HEK293T (cell line): ENCODE measurements at regions not wholly inside any gene's neighbourhood (a gene's known extent, or its start where the extent isn't known, plus 50 kb on each side); places are given as distances from the start of the nearest gene placed in this dataset.

Source experiments
- CTCF ChIA-PET: fragments of 350-600 bp; formaldehyde crosslinking; extraction: SDS; loops from one replicate; lab custom pipeline; 2021; ENCODE audit warnings: antibody characterized with exemption, inconsistent platforms; lab: Yijun Ruan, JAX
- POLR2A ChIA-PET: fragments of 350-600 bp; formaldehyde crosslinking; extraction: SDS; loops from one replicate; lab custom pipeline; 2020; ENCODE audit warnings: antibody characterized with exemption, inconsistent platforms; lab: Yijun Ruan, JAX
- DNase-seq: peaks from one replicate; pipeline ENCODE4 v3.0.0; 2012; ENCODE audit warnings: mixed read lengths; ENCODE audit errors: extremely low spot score
- ARNT ChIP-seq: fragments of 450-650 bp; IDR thresholded peaks from 2 replicates; pipeline ENCODE4 v1.6.1; 2017; ENCODE audit warnings: mild to moderate bottlenecking
- BHLHE40 ChIP-seq: fragments of 450-650 bp; IDR thresholded peaks from 2 replicates; pipeline ENCODE4 v1.6.1; 2016; ENCODE audit warnings: mild to moderate bottlenecking, moderate library complexity, borderline replicate concordance
- CTBP1 ChIP-seq: fragments of 450-650 bp; IDR thresholded peaks from 2 replicates; pipeline ENCODE4 v1.6.1; 2016; ENCODE audit warnings: borderline replicate concordance
- ELF4 ChIP-seq: fragments of 450-650 bp; IDR thresholded peaks from 2 replicates; pipeline ENCODE4 v1.6.1; 2017; ENCODE audit warnings: antibody characterized with exemption
- FOXA1 ChIP-seq: fragments of 450-650 bp; IDR thresholded peaks from 2 replicates; pipeline ENCODE4 v1.6.1; 2016; ENCODE audit warnings: mild to moderate bottlenecking
- FOXK2 ChIP-seq: fragments of 450-650 bp; IDR thresholded peaks from 2 replicates; pipeline ENCODE4 v1.6.1; 2016; ENCODE audit warnings: mild to moderate bottlenecking
- FOXM1 ChIP-seq: fragments of 450-650 bp; IDR thresholded peaks from 2 replicates; pipeline ENCODE4 v1.6.1; 2017; ENCODE audit warnings: mild to moderate bottlenecking, borderline replicate concordance
- HDGF ChIP-seq: fragments of 450-650 bp; IDR thresholded peaks from 2 replicates; pipeline ENCODE4 v1.6.1; 2017; ENCODE audit warnings: antibody characterized with exemption, borderline replicate concordance
- L3MBTL2 ChIP-seq: fragments of 450-650 bp; conservative IDR thresholded peaks from 2 replicates; pipeline ENCODE4 v1.6.1; 2016; ENCODE audit warnings: mild to moderate bottlenecking
- LEF1 ChIP-seq: fragments of 450-650 bp; IDR thresholded peaks from 2 replicates; pipeline ENCODE4 v1.6.1; 2017; ENCODE audit warnings: mild to moderate bottlenecking, borderline replicate concordance
- NFRKB ChIP-seq: fragments of 450-650 bp; IDR thresholded peaks from 2 replicates; pipeline ENCODE4 v1.6.1; 2016; ENCODE audit warnings: mild to moderate bottlenecking, moderate library complexity
- PKNOX1 ChIP-seq: fragments of 450-650 bp; IDR thresholded peaks from 2 replicates; pipeline ENCODE4 v1.6.1; 2016
- SP1 ChIP-seq: fragments of 450-650 bp; IDR thresholded peaks from 2 replicates; pipeline ENCODE4 v1.6.1; 2017
- SUZ12 ChIP-seq: fragments of 450-650 bp; IDR thresholded peaks from 2 replicates; pipeline ENCODE4 v1.6.1; 2016; ENCODE audit warnings: mild to moderate bottlenecking
- TARDBP ChIP-seq: fragments of 450-650 bp; IDR thresholded peaks from 2 replicates; pipeline ENCODE4 v1.6.1; 2016
- ZNF384 ChIP-seq: fragments of 450-650 bp; IDR thresholded peaks from 2 replicates; pipeline ENCODE4 v1.6.1; 2016

DNA sequence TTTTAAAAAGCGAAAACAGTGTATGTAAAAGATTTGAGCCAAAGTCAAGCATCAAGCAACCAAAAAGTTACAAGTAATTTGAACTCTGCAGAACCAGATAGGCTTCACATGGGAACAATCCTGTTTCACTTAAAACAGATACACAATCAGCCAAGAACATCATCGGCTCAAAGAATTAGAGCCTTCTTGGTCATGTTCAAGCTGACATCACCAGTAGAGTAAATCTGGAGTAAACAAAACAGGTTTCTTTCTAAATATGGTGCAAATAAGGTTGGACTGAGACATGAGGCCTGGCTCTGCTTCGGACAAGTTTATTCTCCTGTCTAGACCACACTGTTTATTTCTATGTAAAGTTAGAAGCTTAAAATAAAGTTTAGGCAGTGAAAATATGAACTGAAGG lies 116.0 kb downstream of the GMNC start:
- TF ChIP-seq HDGF (no peak), LEF1 (no peak), PKNOX1 (no peak), ELF4 (no peak), SP1 (no peak), FOXM1 (no peak), CTBP1 (no peak), L3MBTL2 (no peak), ARNT (no peak), NFRKB (no peak), TARDBP (no peak), FOXK2 (no peak), FOXA1 (no peak), SUZ12 (no peak)
- DNase-seq = no peak
- POLR2A ChIA-PET = no interaction called here
- CTCF ChIA-PET = no interaction called here

- POLR2A ChIA-PET = no interaction called here
These were observed 120.7 kb downstream of the GMNC start for GRCh38 chr3:190741788-190742187.

DNA sequence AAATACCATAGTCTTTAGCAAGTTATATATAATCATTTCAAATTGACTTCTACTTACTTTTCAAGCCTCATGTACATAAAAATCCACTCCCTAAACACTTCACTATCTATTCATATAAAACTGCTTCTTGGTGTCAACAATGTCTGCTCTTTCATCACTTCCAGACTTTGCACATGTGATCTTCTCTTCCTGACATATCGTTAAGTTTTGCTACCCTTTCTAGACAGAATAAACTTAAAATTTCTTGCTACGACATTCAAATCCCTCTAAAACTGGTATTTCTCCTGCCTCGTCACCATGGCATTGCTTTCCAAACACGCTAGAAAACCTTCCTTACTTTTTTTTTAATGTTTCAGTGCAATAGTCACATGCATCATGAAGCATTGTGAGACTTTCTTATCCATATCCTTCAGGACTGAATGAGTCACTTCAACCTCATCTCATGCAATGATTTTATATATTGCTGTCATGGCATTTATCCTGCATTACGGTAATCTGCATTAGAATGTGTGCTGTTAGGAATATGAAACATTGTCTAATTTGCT lies 122.8 kb downstream of the GMNC start:
- POLR2A ChIA-PET = no interaction called here

More at GRCh38 chr3:190741788-190742187, 120.7 kb downstream of the GMNC start:
- DNase-seq = no peak
- CTCF ChIA-PET = no interaction called here
- no peak for TF ChIP-seq LEF1
- no peak for TF ChIP-seq BHLHE40
- TF ChIP-seq HDGF = no peak
- no peak for TF ChIP-seq FOXK2
- no peak for TF ChIP-seq NFRKB
- TF ChIP-seq FOXM1 = no peak
- no peak for TF ChIP-seq CTBP1
- no peak for TF ChIP-seq SP1
- TF ChIP-seq L3MBTL2 = no peak
- no peak for TF ChIP-seq PKNOX1
- no peak for TF ChIP-seq ARNT
- TF ChIP-seq ZNF384 = no peak
- TF ChIP-seq FOXA1 = no peak
- TF ChIP-seq SUZ12 = no peak
- TF ChIP-seq ELF4 = no peak
- no peak for TF ChIP-seq TARDBP

GRCh38 chr3:190738636-190739155 lies 123.8 kb downstream of the GMNC start:
- ChIA-PET CTCF (interaction anchor here (1.1 kb wide), 1 partner anchor 42 kb away, joined by 3 read pairs; no protein-coding TSS in a partner anchor), POLR2A (no interaction called here)
- DNase-seq = no peak
- TF ChIP-seq L3MBTL2 = no peak
- TF ChIP-seq FOXK2 = no peak
- no peak for TF ChIP-seq LEF1
- no peak for TF ChIP-seq PKNOX1
- TF ChIP-seq NFRKB = no peak
- no peak for TF ChIP-seq CTBP1
- no peak for TF ChIP-seq BHLHE40

More for the DNA sequence above, 122.8 kb downstream of the GMNC start:
- no peak for DNase-seq
- CTCF ChIA-PET = interaction anchor here (1.1 kb wide), 1 partner anchor 43 kb away, joined by 3 read pairs; no protein-coding TSS in a partner anchor
- TF ChIP-seq ZNF384 = no peak

DNA sequence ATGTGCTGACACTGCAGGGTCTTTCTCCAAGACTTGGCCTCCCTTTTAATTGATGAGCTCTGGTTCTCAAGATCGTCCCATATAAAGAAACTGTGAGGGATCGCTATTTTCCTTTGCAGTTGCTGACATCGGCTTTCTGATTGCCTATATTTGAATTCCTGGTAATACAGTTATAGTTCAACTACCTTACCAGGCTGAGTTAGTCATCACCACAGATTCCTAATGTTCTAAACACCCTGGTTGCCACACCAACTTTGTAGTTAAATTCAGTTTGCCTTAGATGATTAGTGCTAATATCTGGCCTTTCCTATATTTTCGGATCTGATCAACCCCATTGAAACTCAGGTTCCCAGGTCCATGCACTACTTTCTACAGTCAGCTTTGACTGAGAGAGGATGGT lies 125.0 kb downstream of the GMNC start:
- POLR2A ChIA-PET = no interaction called here
- CTCF ChIA-PET = no interaction called here
- no peak for TF ChIP-seq BHLHE40
- DNase-seq = no peak

- DNase-seq = no peak
- CTCF ChIA-PET = no interaction called here
- POLR2A ChIA-PET = no interaction called here
- no peak for TF ChIP-seq ARNT
- no peak for TF ChIP-seq FOXA1
- no peak for TF ChIP-seq TARDBP
- TF ChIP-seq ZNF384 = no peak
These were observed 128.0 kb downstream of the GMNC start for GRCh38 chr3:190734490-190734889.

DNA sequence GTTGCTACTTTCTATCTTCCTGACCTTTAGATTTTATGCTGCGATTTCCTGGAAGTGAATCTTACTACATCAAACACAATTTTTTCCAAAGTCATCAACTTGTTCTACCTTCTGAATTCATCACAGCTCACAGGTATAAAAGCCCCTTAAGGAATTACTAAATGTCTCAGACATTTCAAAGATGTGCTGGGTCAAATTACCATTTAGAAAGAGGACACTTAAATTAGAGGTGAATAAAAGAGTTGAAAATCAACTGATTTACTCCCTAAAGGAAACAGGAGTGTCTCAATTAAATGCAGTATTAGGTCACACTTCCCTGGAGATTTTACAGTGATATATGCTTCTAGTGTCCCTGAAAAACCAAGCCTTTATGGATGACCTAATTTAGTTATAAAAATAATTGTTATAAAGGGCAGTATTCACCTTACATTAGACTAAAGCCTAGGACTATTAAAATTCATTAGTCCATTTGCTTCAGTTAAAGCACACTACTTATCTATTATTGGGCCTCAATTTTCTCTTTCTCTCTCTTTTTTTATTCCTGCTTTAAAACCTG lies 128.8 kb downstream of the GMNC start:
- no peak for TF ChIP-seq TARDBP
- CTCF ChIA-PET = no interaction called here
- no peak for DNase-seq
- POLR2A ChIA-PET = no interaction called here
